ENCODE measurements at regions not wholly inside any gene's neighbourhood (a gene's known extent, or its start where the extent isn't known, plus 50 kb on each side); places are given as distances from the start of the nearest gene placed in this dataset.

- TF ChIP-seq ZNF274 (IDR thresholded peaks at IDR 0.05; ENCODE audit: low read depth, low read length) (no peak), SUZ12 (IDR thresholded peaks at IDR 0.05; ENCODE audit: extremely low read depth, insufficient read depth, insufficient read length) (no peak)
These were observed 90.5 kb upstream of the CCN2 start for GRCh38 chr6:132041706-132042105.
